Lower leg skin (tissue), 3 donors: ENCODE measurements at regions not wholly inside any gene's neighbourhood (a gene's known extent, or its start where the extent isn't known, plus 50 kb on each side); places are given as distances from the start of the nearest gene placed in this dataset.

ENCODE experiments used
- POLR2A ChIP-seq, 2 donors: fragments of 450-650 bp; IDR thresholded peaks; one replicate each; pipeline ENCODE4 v1.6.1; 2016 to 2017; ENCODE audit warnings: antibody characterized with exemption in 2 of 2, mild to moderate bottlenecking in 1 of 2, moderate library complexity in 1 of 2
- TF ChIP-seq, protein P1 (sequence below), 3 donors: fragments of 450-650 bp; IDR thresholded peaks; one replicate each; pipeline ENCODE4 v1.5.1; 2016; ENCODE audit warnings: antibody characterized with exemption in 3 of 3, mild to moderate bottlenecking in 3 of 3, moderate library complexity in 2 of 3

DNA sequence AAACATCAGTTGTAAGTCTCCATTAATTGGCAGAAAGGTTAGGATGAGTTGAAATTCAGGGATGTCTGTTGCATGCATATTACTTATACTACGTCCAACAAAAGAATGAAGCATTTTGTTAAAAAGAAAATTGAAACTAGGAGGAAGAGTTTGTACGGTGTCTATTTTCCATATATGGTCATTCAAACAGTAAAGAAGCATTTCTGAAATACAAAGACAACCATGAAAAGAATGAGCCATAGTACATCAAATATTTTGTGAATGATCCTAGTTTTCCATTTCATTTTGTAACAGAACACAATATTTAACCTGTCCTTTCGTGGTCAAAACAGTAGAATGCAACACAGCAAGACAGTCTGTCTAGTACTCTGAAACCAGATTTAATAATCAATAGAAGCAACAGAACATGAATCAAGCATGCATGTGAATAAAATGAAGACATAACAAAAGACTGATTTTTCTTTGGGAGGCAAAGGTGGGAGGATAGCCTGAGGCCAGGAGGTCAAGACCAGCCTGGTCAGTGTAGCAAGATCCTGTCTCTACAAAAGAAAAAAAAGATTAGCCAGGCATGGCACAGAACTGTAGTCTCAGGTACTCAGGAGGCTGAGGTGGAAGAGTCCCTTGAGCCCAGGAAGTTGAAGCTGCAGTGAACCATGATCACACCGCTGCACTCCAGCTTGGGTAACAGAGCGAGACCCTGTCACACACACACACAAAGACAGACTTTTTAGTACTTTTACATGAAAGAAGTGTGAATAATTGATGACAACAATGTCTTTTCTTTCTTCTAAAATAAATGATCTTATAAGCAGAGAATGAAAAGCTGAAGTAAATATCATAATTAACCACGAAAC, 156.0 kb downstream of the LRIG3 start:
- TF ChIP-seq, protein P1, sequence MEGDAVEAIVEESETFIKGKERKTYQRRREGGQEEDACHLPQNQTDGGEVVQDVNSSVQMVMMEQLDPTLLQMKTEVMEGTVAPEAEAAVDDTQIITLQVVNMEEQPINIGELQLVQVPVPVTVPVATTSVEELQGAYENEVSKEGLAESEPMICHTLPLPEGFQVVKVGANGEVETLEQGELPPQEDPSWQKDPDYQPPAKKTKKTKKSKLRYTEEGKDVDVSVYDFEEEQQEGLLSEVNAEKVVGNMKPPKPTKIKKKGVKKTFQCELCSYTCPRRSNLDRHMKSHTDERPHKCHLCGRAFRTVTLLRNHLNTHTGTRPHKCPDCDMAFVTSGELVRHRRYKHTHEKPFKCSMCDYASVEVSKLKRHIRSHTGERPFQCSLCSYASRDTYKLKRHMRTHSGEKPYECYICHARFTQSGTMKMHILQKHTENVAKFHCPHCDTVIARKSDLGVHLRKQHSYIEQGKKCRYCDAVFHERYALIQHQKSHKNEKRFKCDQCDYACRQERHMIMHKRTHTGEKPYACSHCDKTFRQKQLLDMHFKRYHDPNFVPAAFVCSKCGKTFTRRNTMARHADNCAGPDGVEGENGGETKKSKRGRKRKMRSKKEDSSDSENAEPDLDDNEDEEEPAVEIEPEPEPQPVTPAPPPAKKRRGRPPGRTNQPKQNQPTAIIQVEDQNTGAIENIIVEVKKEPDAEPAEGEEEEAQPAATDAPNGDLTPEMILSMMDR (IDR thresholded peaks at IDR 0.05) = no peak
- no peak for TF ChIP-seq POLR2A (IDR thresholded peaks at IDR 0.05)
